ENCODE measurements at regions not wholly inside any gene's neighbourhood (a gene's known extent, or its start where the extent isn't known, plus 50 kb on each side); places are given as distances from the start of the nearest gene placed in this dataset.

GRCh38 chr18:76691800-76692199 lies 130.6 kb upstream of the ZNF236 start:
- Histone ChIP-seq H3K4me1 (ENCODE audit: insufficient read depth, low read length, severe bottlenecking) (no peaks in the 10 kb centered on the region), H3K4me2 (ENCODE audit: low read length) (no peak overlapping the region)

GRCh38 chr18:76689646-76690264 lies 132.6 kb upstream of the ZNF236 start:
- H3K9me3 ChIP-seq (ENCODE audit: low read length) = no peaks in the 10 kb centered on the region
- no peaks in the 10 kb centered on the region for H3F3A ChIP-seq (ENCODE audit: insufficient read depth, low read length)
- no peak overlapping the region for H3K9ac ChIP-seq (ENCODE audit: low read length)
- no peak overlapping the region for H3K4me3 ChIP-seq (ENCODE audit: low read depth, low read length, poor library complexity, severe bottlenecking)
- no peaks in the 10 kb centered on the region for H3K4me1 ChIP-seq (ENCODE audit: insufficient read depth, low read length, severe bottlenecking)
- H3K27ac ChIP-seq (ENCODE audit: low read depth, low read length, poor library complexity, severe bottlenecking) = no peak overlapping the region
- no peaks in the 10 kb centered on the region for H3K9me2 ChIP-seq (ENCODE audit: low read depth, low read length)
- H2AFZ ChIP-seq (ENCODE audit: low read length) = no peak overlapping the region
- H4K20me1 ChIP-seq (ENCODE audit: insufficient read depth, low read length) = no peaks in the 10 kb centered on the region
- TF ChIP-seq EZH2 (IDR thresholded peaks at IDR 0.05; ENCODE audit: borderline replicate concordance, low read length) (no peak), CTCF (IDR thresholded peaks at IDR 0.05; ENCODE audit: low read length) (no peak)
- H3K27me3 ChIP-seq (ENCODE audit: insufficient read depth, low read length) = no peaks in the 10 kb centered on the region
- no peaks in the 10 kb centered on the region for H3K79me2 ChIP-seq (ENCODE audit: insufficient read depth, low read length)
- H3K36me3 ChIP-seq (ENCODE audit: insufficient read depth, low read length) = no peaks in the 10 kb centered on the region
- no peak overlapping the region for H3K4me2 ChIP-seq (ENCODE audit: low read length)

More at GRCh38 chr18:76691800-76692199, 130.6 kb upstream of the ZNF236 start:
- Histone ChIP-seq H3F3A (ENCODE audit: insufficient read depth, low read length) (no peaks in the 10 kb centered on the region), H3K4me3 (ENCODE audit: low read depth, low read length, poor library complexity, severe bottlenecking) (no peak overlapping the region), H3K27me3 (ENCODE audit: insufficient read depth, low read length) (no peaks in the 10 kb centered on the region), H3K9me2 (ENCODE audit: low read depth, low read length) (no peaks in the 10 kb centered on the region), H4K20me1 (ENCODE audit: insufficient read depth, low read length) (no peaks in the 10 kb centered on the region), H3K79me2 (ENCODE audit: insufficient read depth, low read length) (no peaks in the 10 kb centered on the region), H3K36me3 (ENCODE audit: insufficient read depth, low read length) (no peaks in the 10 kb centered on the region), H3K9ac (ENCODE audit: low read length) (no peak overlapping the region), H2AFZ (ENCODE audit: low read length) (no peak overlapping the region), H3K9me3 (ENCODE audit: low read length) (no peaks in the 10 kb centered on the region), H3K27ac (ENCODE audit: low read depth, low read length, poor library complexity, severe bottlenecking) (no peak overlapping the region)
- TF ChIP-seq CTCF (IDR thresholded peaks at IDR 0.05; ENCODE audit: low read length) = no peak
- no peak for TF ChIP-seq EZH2 (IDR thresholded peaks at IDR 0.05; ENCODE audit: borderline replicate concordance, low read length)

GRCh38 chr18:76688724-76689472 lies 133.5 kb upstream of the ZNF236 start:
- TF ChIP-seq CTCF (IDR thresholded peaks at IDR 0.05; ENCODE audit: low read length) (no peak), EZH2 (IDR thresholded peaks at IDR 0.05; ENCODE audit: borderline replicate concordance, low read length) (no peak)
- H3K27me3 ChIP-seq (ENCODE audit: insufficient read depth, low read length) = no peaks in the 10 kb centered on the region
- H3K4me1 ChIP-seq (ENCODE audit: insufficient read depth, low read length, severe bottlenecking) = no peaks in the 10 kb centered on the region
- no peak overlapping the region for H3K27ac ChIP-seq (ENCODE audit: low read depth, low read length, poor library complexity, severe bottlenecking)
- H3K36me3 ChIP-seq (ENCODE audit: insufficient read depth, low read length) = no peaks in the 10 kb centered on the region
- no peaks in the 10 kb centered on the region for H4K20me1 ChIP-seq (ENCODE audit: insufficient read depth, low read length)
- no peak overlapping the region for H3K4me2 ChIP-seq (ENCODE audit: low read length)
- H3K9me2 ChIP-seq (ENCODE audit: low read depth, low read length) = no peaks in the 10 kb centered on the region
- no peaks in the 10 kb centered on the region for H3K9me3 ChIP-seq (ENCODE audit: low read length)
- H3F3A ChIP-seq (ENCODE audit: insufficient read depth, low read length) = no peaks in the 10 kb centered on the region
- H3K9ac ChIP-seq (ENCODE audit: low read length) = no peak overlapping the region
- no peak overlapping the region for H2AFZ ChIP-seq (ENCODE audit: low read length)
- H3K4me3 ChIP-seq (ENCODE audit: low read depth, low read length, poor library complexity, severe bottlenecking) = no peak overlapping the region
- H3K79me2 ChIP-seq (ENCODE audit: insufficient read depth, low read length) = no peaks in the 10 kb centered on the region
